NT2/D1 (cell line): ENCODE measurements at regions not wholly inside any gene's neighbourhood (a gene's known extent, or its start where the extent isn't known, plus 50 kb on each side); places are given as distances from the start of the nearest gene placed in this dataset.
"Not testable (repeated sequence)": the region's sequence is repeated elsewhere in the genome, so short reads cannot be mapped to it uniquely, and the experiment has no call there.

Source experiments
- DNase-seq: peaks from one replicate; pipeline ENCODE4 v3.0.0-alpha.2; 2011; ENCODE audit warnings: low read depth, low spot score
- H3K27me3 ChIP-seq: 2 replicates; pipeline ENCODE4 v1.6.0; 2011; ENCODE audit warnings: mild to moderate bottlenecking; ENCODE audit not compliant: insufficient read length, insufficient read depth
- H3K36me3 ChIP-seq: 2 replicates; pipeline ENCODE4 v1.6.1; 2011; ENCODE audit warnings: mild to moderate bottlenecking, low read length, mixed read lengths; ENCODE audit not compliant: insufficient read depth, insufficient read length
- H3K4me1 ChIP-seq: 2 replicates; pipeline ENCODE4 v1.5.1; 2011; ENCODE audit not compliant: insufficient read depth, insufficient read length
- H3K4me3 ChIP-seq: 2 replicates; pipeline ENCODE4 v1.5.1; 2011; ENCODE audit warnings: low read depth; ENCODE audit not compliant: insufficient read length
- H3K9ac ChIP-seq: 2 replicates; pipeline ENCODE4 v1.6.0; 2011; ENCODE audit warnings: low read depth; ENCODE audit not compliant: insufficient read length
- H3K9me3 ChIP-seq: 2 replicates; pipeline ENCODE4 v1.5.1; 2011; ENCODE audit warnings: mild to moderate bottlenecking, low read length; ENCODE audit not compliant: insufficient read depth
- SUZ12 ChIP-seq: IDR thresholded peaks from 2 replicates; pipeline ENCODE4 v1.6.1; 2011; ENCODE audit not compliant: insufficient read length, insufficient read depth; ENCODE audit errors: extremely low read depth
- YY1 ChIP-seq: IDR thresholded peaks from 2 replicates; pipeline ENCODE4 v1.6.1; 2011; ENCODE audit not compliant: insufficient read length, insufficient read depth
- ZNF274 ChIP-seq: IDR thresholded peaks from 2 replicates; pipeline ENCODE4 v1.6.1; 2011; ENCODE audit warnings: mild to moderate bottlenecking, low read depth, low read length

- Histone ChIP-seq H3K9me3 (no peaks in the 10 kb centered on the region), H3K4me1 (no peaks in the 10 kb centered on the region), H3K27me3 (no peaks in the 10 kb centered on the region), H3K9ac (no peak overlapping the region), H3K4me3 (no peak overlapping the region), H3K36me3 (no peaks in the 10 kb centered on the region)
- no peak for DNase-seq
- TF ChIP-seq ZNF274, result no peak
- TF ChIP-seq SUZ12, result no peak
- TF ChIP-seq YY1, result no peak
Observed at GRCh38 chr2:210861038-210861665, 304.8 kb downstream of the CPS1 start.

- no peaks in the 10 kb centered on the region for H3K9me3 ChIP-seq
- no peak for TF ChIP-seq YY1
- no peak for TF ChIP-seq SUZ12
- no peak for TF ChIP-seq ZNF274
- DNase-seq, result peak; percentile 11
- no peak overlapping the region for H3K4me3 ChIP-seq
- H3K27me3 ChIP-seq, result no peaks in the 10 kb centered on the region
- H3K4me1 ChIP-seq, result no peaks in the 10 kb centered on the region
- H3K9ac ChIP-seq, result no peak overlapping the region
- no peaks in the 10 kb centered on the region for H3K36me3 ChIP-seq
Observed at GRCh38 chr2:210862283-210863065, 306.1 kb downstream of the CPS1 start.

GRCh38 chr2:210863283-210863682 is 306.9 kb downstream of the CPS1 start:
- H3K4me1 ChIP-seq, result no peaks in the 10 kb centered on the region
- TF ChIP-seq SUZ12 (no peak), ZNF274 (no peak), YY1 (no peak)
- no peak for DNase-seq
- no peak overlapping the region for H3K9ac ChIP-seq
- H3K9me3 ChIP-seq, result no peaks in the 10 kb centered on the region
- no peaks in the 10 kb centered on the region for H3K27me3 ChIP-seq
- no peak overlapping the region for H3K4me3 ChIP-seq
- no peaks in the 10 kb centered on the region for H3K36me3 ChIP-seq

GRCh38 chr2:210871566-210871965 is 315.2 kb downstream of the CPS1 start:
- not testable (repeated sequence) for H3K4me1 ChIP-seq, H3K9ac ChIP-seq, H3K36me3 ChIP-seq, DNase-seq, H3K27me3 ChIP-seq, H3K9me3 ChIP-seq, H3K4me3 ChIP-seq

- H3K27me3 ChIP-seq, result no peaks in the 10 kb centered on the region
- H3K4me1 ChIP-seq, result no peaks in the 10 kb centered on the region
- no peaks in the 10 kb centered on the region for H3K36me3 ChIP-seq
- DNase-seq, result no peak
- TF ChIP-seq YY1, result no peak
- TF ChIP-seq ZNF274, result no peak
- TF ChIP-seq SUZ12, result no peak
- H3K4me3 ChIP-seq, result no peak overlapping the region
- H3K9me3 ChIP-seq, result no peaks in the 10 kb centered on the region
- no peak overlapping the region for H3K9ac ChIP-seq
Observed at GRCh38 chr2:210873631-210874030, 317.2 kb downstream of the CPS1 start.

- no peaks in the 10 kb centered on the region for H3K27me3 ChIP-seq
- H3K4me1 ChIP-seq, result no peaks in the 10 kb centered on the region
- no peak for DNase-seq
Observed at GRCh38 chr2:210884227-210884626, 327.8 kb downstream of the CPS1 start.

GRCh38 chr2:210888035-210888434 is 331.6 kb downstream of the CPS1 start:
- Histone ChIP-seq H3K4me1 (no peaks in the 10 kb centered on the region), H3K9ac (no peak overlapping the region), H3K9me3 (no peaks in the 10 kb centered on the region), H3K36me3 (no peaks in the 10 kb centered on the region), H3K4me3 (no peak overlapping the region), H3K27me3 (no peaks in the 10 kb centered on the region)
- DNase-seq, result no peak
- no peak for TF ChIP-seq ZNF274
- TF ChIP-seq SUZ12, result no peak
- TF ChIP-seq YY1, result no peak

More at GRCh38 chr2:210884227-210884626, 327.8 kb downstream of the CPS1 start:
- H3K9ac ChIP-seq, result no peak overlapping the region
- no peaks in the 10 kb centered on the region for H3K9me3 ChIP-seq
- H3K36me3 ChIP-seq, result no peaks in the 10 kb centered on the region
- TF ChIP-seq SUZ12, result no peak
- no peak for TF ChIP-seq YY1
- no peak for TF ChIP-seq ZNF274
- H3K4me3 ChIP-seq, result no peak overlapping the region
